C4-2B (cell line): ENCODE measurements at regions not wholly inside any gene's neighbourhood (a gene's known extent, or its start where the extent isn't known, plus 50 kb on each side); places are given as distances from the start of the nearest gene placed in this dataset.

Experiments used
- ZFX ChIP-seq: fragments of 450-650 bp; IDR thresholded peaks from 2 replicates; pipeline ENCODE4 v1.6.1; 2017
- TF ChIP-seq, protein P1 (sequence below): fragments of 450-650 bp; conservative IDR thresholded peaks from 2 replicates; pipeline ENCODE4 v1.5.1; 2017; ENCODE audit warnings: mild to moderate bottlenecking

DNA sequence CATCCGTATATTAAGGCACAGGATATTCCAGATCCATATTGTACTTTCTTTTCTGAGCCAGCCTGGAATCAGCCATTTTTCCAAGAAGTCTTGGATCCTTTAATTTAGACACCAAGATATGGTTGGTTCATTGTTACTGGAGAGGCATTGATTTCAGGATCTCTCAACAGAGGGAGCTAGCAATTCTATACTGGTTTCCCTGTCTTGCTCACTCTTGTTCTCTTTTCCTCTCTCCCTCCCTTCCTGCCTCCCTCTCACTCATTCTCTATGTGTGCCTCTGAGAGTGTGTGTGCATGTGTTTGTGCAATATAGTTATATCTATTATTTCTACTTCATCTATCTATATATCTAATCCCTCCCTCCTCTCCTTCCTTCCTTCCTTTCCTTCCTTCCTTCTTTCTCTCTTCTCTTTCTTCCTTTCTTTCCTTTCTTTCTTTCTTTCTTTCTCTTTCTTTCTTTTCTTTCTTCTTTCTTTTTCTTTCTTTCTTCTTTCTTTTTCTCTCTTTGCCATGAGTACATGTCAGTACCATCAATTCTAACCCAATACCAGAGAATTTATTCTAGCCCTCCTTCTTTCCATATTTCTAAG is 299.1 kb downstream of the EPHA7 start:
- TF ChIP-seq, protein P1, sequence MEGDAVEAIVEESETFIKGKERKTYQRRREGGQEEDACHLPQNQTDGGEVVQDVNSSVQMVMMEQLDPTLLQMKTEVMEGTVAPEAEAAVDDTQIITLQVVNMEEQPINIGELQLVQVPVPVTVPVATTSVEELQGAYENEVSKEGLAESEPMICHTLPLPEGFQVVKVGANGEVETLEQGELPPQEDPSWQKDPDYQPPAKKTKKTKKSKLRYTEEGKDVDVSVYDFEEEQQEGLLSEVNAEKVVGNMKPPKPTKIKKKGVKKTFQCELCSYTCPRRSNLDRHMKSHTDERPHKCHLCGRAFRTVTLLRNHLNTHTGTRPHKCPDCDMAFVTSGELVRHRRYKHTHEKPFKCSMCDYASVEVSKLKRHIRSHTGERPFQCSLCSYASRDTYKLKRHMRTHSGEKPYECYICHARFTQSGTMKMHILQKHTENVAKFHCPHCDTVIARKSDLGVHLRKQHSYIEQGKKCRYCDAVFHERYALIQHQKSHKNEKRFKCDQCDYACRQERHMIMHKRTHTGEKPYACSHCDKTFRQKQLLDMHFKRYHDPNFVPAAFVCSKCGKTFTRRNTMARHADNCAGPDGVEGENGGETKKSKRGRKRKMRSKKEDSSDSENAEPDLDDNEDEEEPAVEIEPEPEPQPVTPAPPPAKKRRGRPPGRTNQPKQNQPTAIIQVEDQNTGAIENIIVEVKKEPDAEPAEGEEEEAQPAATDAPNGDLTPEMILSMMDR: no peak
- TF ChIP-seq ZFX: no peak
